Calu3 (cell line): ENCODE measurements at regions not wholly inside any gene's neighbourhood (a gene's known extent, or its start where the extent isn't known, plus 50 kb on each side); places are given as distances from the start of the nearest gene placed in this dataset.

Experiments
- BruUV-seq: library from RNA; stranded (reverse); fragments of 400-500 nt; replicated peaks from 2 replicates; lab custom pipeline; 2021; lab: Mats Ljungman, UMichigan
- CTCF ChIA-PET: fragments of 300-600 bp; sonication (Branson Sonifier 250); formaldehyde crosslinking; loops from one replicate; lab custom pipeline; 2022; ENCODE audit warnings: antibody characterized with exemption; lab: Charles Lee
- DNase-seq: peaks from one replicate; pipeline ENCODE4 v3.0.0; 2022
- H3K27ac Mint-ChIP-seq: one replicate; pipeline ENCODE4 v1.8.0; 2022; ENCODE audit warnings: mixed read lengths; ENCODE audit not compliant: unreplicated experiment
- H3K27me3 Mint-ChIP-seq: one replicate; pipeline ENCODE4 v1.8.0; 2022; ENCODE audit warnings: mixed read lengths; ENCODE audit not compliant: unreplicated experiment
- H3K36me3 Mint-ChIP-seq: one replicate; pipeline ENCODE4 v1.8.0; 2022; ENCODE audit warnings: mild to moderate bottlenecking, moderate library complexity, mixed read lengths; ENCODE audit not compliant: insufficient read depth, unreplicated experiment
- H3K4me1 Mint-ChIP-seq: one replicate; pipeline ENCODE4 v1.8.0; 2022; ENCODE audit warnings: mild to moderate bottlenecking, low read depth, mixed read lengths; ENCODE audit not compliant: unreplicated experiment
- H3K4me3 Mint-ChIP-seq: one replicate; pipeline ENCODE4 v1.8.0; 2022; ENCODE audit warnings: mild to moderate bottlenecking, low read depth, moderate library complexity, mixed read lengths; ENCODE audit not compliant: unreplicated experiment
- H3K9me3 Mint-ChIP-seq: one replicate; pipeline ENCODE4 v1.8.0; 2022; ENCODE audit warnings: low read depth, mixed read lengths; ENCODE audit not compliant: unreplicated experiment
- CTCF ChIP-seq: fragments of 200-600 bp; IDR thresholded peaks from one replicate; pipeline ENCODE4 v1.8.0; 2022; ENCODE audit warnings: antibody characterized with exemption; ENCODE audit not compliant: unreplicated experiment
- intact Hi-C: fragments of 100-400 bp; cut with micrococcal nuclease; formaldehyde crosslinking; loops from one replicate; pipeline ENCODE4 v1.10.0; 2022; ENCODE audit not compliant: unreplicated experiment

GRCh38 chr2:64367444-64368232, 86.3 kb upstream of the LGALSL start:
- Mint-ChIP-seq H3K4me3 (no peak overlapping the region), H3K27ac (no peak overlapping the region), H3K27me3 (no peaks in the 10 kb centered on the region), H3K9me3 (no peaks in the 10 kb centered on the region), H3K4me1 (peaks cover 27% of the 10 kb centered on the region), H3K36me3 (no peaks in the 10 kb centered on the region)
- no peak for TF ChIP-seq CTCF
- no peak for DNase-seq
- intact Hi-C loops = no loop called here
- BruUV-seq = no TSS peak
- CTCF ChIA-PET = no interaction called here

GRCh38 chr2:64369706-64370105, 84.3 kb upstream of the LGALSL start:
- H3K4me3 Mint-ChIP-seq = no peak overlapping the region
- H3K27ac Mint-ChIP-seq = no peak overlapping the region
- intact Hi-C loops = no loop called here
- H3K9me3 Mint-ChIP-seq = no peaks in the 10 kb centered on the region
- no TSS peak for BruUV-seq
- H3K4me1 Mint-ChIP-seq = peaks cover 22% of the 10 kb centered on the region
- H3K27me3 Mint-ChIP-seq = no peaks in the 10 kb centered on the region
- no peak for TF ChIP-seq CTCF
- H3K36me3 Mint-ChIP-seq = no peaks in the 10 kb centered on the region
- DNase-seq = no peak
- CTCF ChIA-PET = no interaction called here

- no peaks in the 10 kb centered on the region for H3K9me3 Mint-ChIP-seq
- no peak for TF ChIP-seq CTCF
- CTCF ChIA-PET = interaction anchor here (0.9 kb wide), 1 partner anchor 9 kb away, joined by 3 read pairs; no protein-coding TSS in a partner anchor
- no TSS peak for BruUV-seq
- DNase-seq = peak; percentile 37
- H3K36me3 Mint-ChIP-seq = no peaks in the 10 kb centered on the region
- H3K27ac Mint-ChIP-seq = no peak overlapping the region
- H3K27me3 Mint-ChIP-seq = no peaks in the 10 kb centered on the region
- no peak overlapping the region for H3K4me3 Mint-ChIP-seq
- H3K4me1 Mint-ChIP-seq = peaks cover 24% of the 10 kb centered on the region
- intact Hi-C loops = no loop called here
These were observed 82.2 kb upstream of the LGALSL start for GRCh38 chr2:64371727-64372126.

DNA sequence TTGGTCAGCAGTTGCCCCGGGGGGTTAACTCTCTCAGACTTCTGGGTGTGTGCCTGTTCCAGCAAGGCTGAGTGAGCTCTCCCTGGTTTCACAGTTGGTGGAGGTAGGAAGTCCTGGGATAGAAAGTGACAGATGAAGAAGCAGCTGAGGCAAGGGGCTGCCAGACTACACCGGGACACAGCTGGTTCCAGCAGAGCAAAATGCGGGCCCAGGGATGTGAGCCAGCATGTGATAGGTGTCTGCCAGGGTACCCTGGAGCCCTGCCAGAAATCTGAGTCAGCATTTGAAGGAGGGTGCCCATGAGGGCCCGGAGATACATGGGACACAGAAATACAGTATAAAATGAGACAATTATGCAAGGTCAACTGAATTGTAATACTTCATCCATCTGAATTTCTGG, 79.3 kb upstream of the LGALSL start:
- Mint-ChIP-seq H3K4me3 (no peak overlapping the region), H3K27me3 (peaks cover 8% of the 10 kb centered on the region), H3K9me3 (no peaks in the 10 kb centered on the region), H3K36me3 (no peaks in the 10 kb centered on the region), H3K4me1 (peaks cover 24% of the 10 kb centered on the region), H3K27ac (no peak overlapping the region)
- no peak for DNase-seq
- no peak for TF ChIP-seq CTCF
- intact Hi-C loops = no loop called here
- no TSS peak for BruUV-seq
- CTCF ChIA-PET = no interaction called here
